Spleen (tissue), 11 donors: ENCODE measurements at regions not wholly inside any gene's neighbourhood (a gene's known extent, or its start where the extent isn't known, plus 50 kb on each side); places are given as distances from the start of the nearest gene placed in this dataset.

Experiments
- DNase-seq: peaks from one replicate; pipeline ENCODE4 v3.0.0-alpha.2; 2020
- H3K27ac ChIP-seq, 8 donors: fragments of 200-600 bp; sonication (generic) in 7 of 8; 1 replicate in 4 of 8; 2 replicates in 4 of 8; pipeline versions ENCODE4 v1.5.0 to v1.8.0; 2016 to 2021; ENCODE audit warnings: inconsistent platforms in 4 of 8, mild to moderate bottlenecking in 4 of 8, moderate library complexity in 1 of 8
- H3K27me3 ChIP-seq, 7 donors: fragments of 200-600 bp; sonication (generic) in 6 of 7; replicated peaks in 1 of 7; 1 replicate in 4 of 7; 2 replicates in 3 of 7; pipeline versions ENCODE4 v1.5.0 to v1.8.0; 2016 to 2021; ENCODE audit warnings: inconsistent platforms in 3 of 7, mild to moderate bottlenecking in 1 of 7
- H3K36me3 ChIP-seq, 6 donors: fragments of 200-600 bp; sonication (generic) in 5 of 6; 1 replicate in 4 of 6; 2 replicates in 2 of 6; pipeline versions ENCODE4 v1.5.0 to v1.8.0; 2016 to 2021; ENCODE audit warnings: inconsistent platforms in 2 of 6
- H3K4me1 ChIP-seq, 6 donors: fragments of 200-600 bp; sonication (generic) in 5 of 6; 1 replicate in 3 of 6; 2 replicates in 3 of 6; pipeline versions ENCODE4 v1.5.0 to v1.8.0; 2016 to 2021; ENCODE audit warnings: inconsistent platforms in 3 of 6
- H3K4me3 ChIP-seq, 8 donors: fragments of 200-600 bp; sonication (generic) in 7 of 8; 1 replicate in 4 of 8; 2 replicates in 4 of 8; pipeline versions ENCODE4 v1.5.0 to v1.8.0; 2016 to 2021; ENCODE audit warnings: inconsistent platforms in 4 of 8, mild to moderate bottlenecking in 4 of 8, moderate library complexity in 2 of 8
- H3K9me3 ChIP-seq, 8 donors: fragments of 200-600 bp; sonication (generic) in 7 of 8; 1 replicate in 4 of 8; 2 replicates in 4 of 8; pipeline versions ENCODE4 v1.5.0 to v1.8.0; 2016 to 2021; ENCODE audit warnings: inconsistent platforms in 4 of 8
- CTCF ChIP-seq, 11 experiments: fragments of 200-600 bp in 7 of 11; fragments of 450-650 bp in 4 of 11; sonication (generic) in 4 of 11; IDR thresholded peaks in 8 of 11; conservative IDR thresholded peaks in 3 of 11; 1 replicate in 7 of 11; 2 replicates in 4 of 11; pipeline versions ENCODE4 v1.4.0 to v1.8.0; 2016 to 2021; ENCODE audit warnings: antibody characterized with exemption in 11 of 11, inconsistent platforms in 4 of 11, mild to moderate bottlenecking in 1 of 11
- POLR2A ChIP-seq, 3 donors: fragments of 450-650 bp; IDR thresholded peaks; one replicate each; pipeline ENCODE4 v1.5.1; 2017; ENCODE audit warnings: antibody characterized with exemption in 3 of 3, mild to moderate bottlenecking in 1 of 3
- POLR2AphosphoS5 ChIP-seq, 3 donors: sonication (generic); formaldehyde crosslinking; IDR thresholded peaks; one replicate each; pipeline ENCODE4 v1.5.1; 2017; ENCODE audit warnings: antibody characterized with exemption in 3 of 3
- WGBS, 5 donors: extraction: QIAGEN DNeasy Blood & Tissue Kit in 3 of 5; methylation state at CpG; one replicate each; pipeline versions ENCODE4 v1.1.5 to v1.1.7; 2013 to 2018; 5-methylcytosine and 5-hydroxymethylcytosine counted together
- intact Hi-C: fragments of 100-400 bp; cut with DNase I; formaldehyde crosslinking; loops from one replicate; pipeline ENCODE4 v1.15.0; 2023; ENCODE audit warnings: low total_unique reads
- donor health status: healthy with polysubstance abuse.
- donor health status: DM: no; HTN: no; CAD: no; lungs with moderate emphysema.
- donor health status: DM: no; HTN: no; CAD: no.
- donor health status: Bipolar disorder and iron deficiency.
- donor health status: healthy.
- donor health status: DM: no; HTN: no; CAD: no.
- donor health status: DM: yes; HTN: yes; CAD: no.

DNA sequence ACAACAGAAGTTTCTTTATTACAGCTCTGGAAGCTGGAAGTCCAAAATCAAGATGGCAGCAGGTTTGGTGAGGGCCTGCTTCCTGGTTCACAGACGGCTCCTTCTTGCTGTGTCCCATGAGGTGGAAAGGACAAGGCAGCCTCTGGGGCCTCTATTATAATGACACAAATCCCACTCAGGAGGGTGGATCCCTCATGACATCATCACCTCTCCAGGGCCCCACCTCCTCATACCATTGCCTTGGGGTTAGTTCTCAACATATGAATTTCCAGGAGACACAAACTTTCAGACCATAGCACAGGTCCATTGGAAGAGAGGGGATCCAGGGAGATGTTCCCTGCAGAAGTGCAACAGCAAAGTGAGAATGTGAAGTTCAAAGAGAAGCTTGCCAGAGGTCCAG is 202.8 kb downstream of the TFCP2L1 start:
- H3K36me3 ChIP-seq, result no peaks in the 10 kb centered on the region
- no peak for TF ChIP-seq POLR2A (IDR thresholded peaks at IDR 0.05)
- no peak for TF ChIP-seq POLR2AphosphoS5 (IDR thresholded peaks at IDR 0.05)
- no peak for TF ChIP-seq CTCF (IDR thresholded peaks at IDR 0.05 in 8 of 11, conservative IDR thresholded peaks at IDR 0.05 in 3 of 11)
- WGBS, 5 donors, result 67 to 96% (median 79%) methylated on average over 1 of the region's 1 CpG
- no peak overlapping the region for H3K4me3 ChIP-seq
- no peak overlapping the region for H3K27ac ChIP-seq
- intact Hi-C loops, result no loop called here
- H3K4me1 ChIP-seq, result peaks cover 0 to 9% (median 0%) of the 10 kb centered on the region in 6 donors
- no peak for DNase-seq
- no peaks in the 10 kb centered on the region for H3K9me3 ChIP-seq
- peaks cover 0 to 70% (median 0%) of the 10 kb centered on the region in 7 donors for H3K27me3 ChIP-seq

- no peak for TF ChIP-seq CTCF (IDR thresholded peaks at IDR 0.05 in 8 of 11, conservative IDR thresholded peaks at IDR 0.05 in 3 of 11)
- no peak for TF ChIP-seq POLR2A (IDR thresholded peaks at IDR 0.05)
- no peak for TF ChIP-seq POLR2AphosphoS5 (IDR thresholded peaks at IDR 0.05)
- DNase-seq, result no peak
- 38 to 54% (median 47%) methylated on average over 15 of the region's 15 CpGs for WGBS, 5 donors
- Histone ChIP-seq H3K27ac (no peak overlapping the region), H3K4me3 (no peak overlapping the region), H3K27me3 (peaks cover 0 to 66% (median 0%) of the 10 kb centered on the region in 7 donors), H3K9me3 (no peaks in the 10 kb centered on the region), H3K4me1 (peaks cover 0 to 9% (median 0%) of the 10 kb centered on the region in 6 donors), H3K36me3 (no peaks in the 10 kb centered on the region)
- intact Hi-C loops, result no loop called here
These were observed 200.8 kb downstream of the TFCP2L1 start for GRCh38 chr2:121084130-121084680.

GRCh38 chr2:121085801-121086200 is 199.2 kb downstream of the TFCP2L1 start:
- H3K27me3 ChIP-seq, result peaks cover 0 to 52% (median 0%) of the 10 kb centered on the region in 7 donors
- no peaks in the 10 kb centered on the region for H3K36me3 ChIP-seq
- H3K4me3 ChIP-seq, result no peak overlapping the region
- DNase-seq, result no peak
- no peak overlapping the region for H3K27ac ChIP-seq
- 36 to 64% (median 56%) methylated on average over 5 of the region's 5 CpGs for WGBS, 5 donors
- intact Hi-C loops, result no loop called here
- H3K4me1 ChIP-seq, result peaks cover 0 to 9% (median 0%) of the 10 kb centered on the region in 6 donors
- TF ChIP-seq POLR2A (IDR thresholded peaks at IDR 0.05), result no peak
- no peak for TF ChIP-seq CTCF (IDR thresholded peaks at IDR 0.05 in 8 of 11, conservative IDR thresholded peaks at IDR 0.05 in 3 of 11)
- TF ChIP-seq POLR2AphosphoS5 (IDR thresholded peaks at IDR 0.05), result no peak
- H3K9me3 ChIP-seq, result no peaks in the 10 kb centered on the region

DNA sequence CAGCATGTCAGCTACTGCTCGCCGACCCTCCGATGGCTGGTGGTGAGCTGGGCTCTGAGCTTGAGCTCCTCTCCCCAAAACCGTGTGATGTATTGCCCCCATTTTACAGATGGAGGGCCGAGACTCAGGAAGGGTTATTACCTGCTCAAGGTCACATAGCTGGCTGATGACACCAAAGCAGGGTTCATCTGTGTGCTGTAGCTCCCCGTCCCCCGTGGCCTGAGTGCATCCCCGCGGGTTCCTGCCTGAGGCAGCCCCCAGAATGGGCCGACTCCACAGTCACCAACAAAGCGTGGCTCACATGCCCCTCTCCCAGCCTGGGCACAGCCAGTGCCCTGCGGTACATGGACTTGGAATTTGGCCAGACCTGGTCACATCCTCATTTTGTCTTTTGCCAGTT is 198.6 kb downstream of the TFCP2L1 start:
- 71 to 82% (median 75%) methylated on average over 7 to 12 of the region's 12 CpGs for WGBS, 5 donors
- no peaks in the 10 kb centered on the region for H3K36me3 ChIP-seq
- intact Hi-C loops, result no loop called here
- no peaks in the 10 kb centered on the region for H3K9me3 ChIP-seq
- no peak for DNase-seq
- H3K27ac ChIP-seq, result no peak overlapping the region
- no peak overlapping the region for H3K4me3 ChIP-seq
- TF ChIP-seq CTCF (IDR thresholded peaks at IDR 0.05 in 8 of 11, conservative IDR thresholded peaks at IDR 0.05 in 3 of 11) (no peak), POLR2A (IDR thresholded peaks at IDR 0.05) (no peak), POLR2AphosphoS5 (IDR thresholded peaks at IDR 0.05) (no peak)
- peaks cover 0 to 45% (median 0%) of the 10 kb centered on the region in 7 donors for H3K27me3 ChIP-seq
- peaks cover 0 to 9% (median 0%) of the 10 kb centered on the region in 6 donors for H3K4me1 ChIP-seq
